MCF 10A (cell line): ENCODE measurements at regions not wholly inside any gene's neighbourhood (a gene's known extent, or its start where the extent isn't known, plus 50 kb on each side); places are given as distances from the start of the nearest gene placed in this dataset.
A peak's percentile ranks its signal among the peaks of the same experiment; 100 is the strongest.

Experiments used
- BruUV-seq: library from RNA; stranded (reverse); fragments of 400-500 nt; replicated peaks from 2 replicates; lab custom pipeline; 2021; lab: Mats Ljungman, UMichigan
- CTCF ChIA-PET: fragments of 300-600 bp; sonication (Branson Sonifier 250); formaldehyde crosslinking; extraction: SDS; loops from one replicate; lab custom pipeline; 2021; ENCODE audit warnings: antibody characterized with exemption, inconsistent platforms; lab: Yijun Ruan, JAX
- POLR2A ChIA-PET: fragments of 300-600, 350-650 bp; sonication (Branson Sonifier 250); formaldehyde crosslinking; extraction: SDS; loops from one replicate; lab custom pipeline; 2020; ENCODE audit warnings: antibody characterized with exemption, inconsistent platforms; lab: Yijun Ruan, JAX
- DNase-seq: peaks from one replicate; pipeline ENCODE4 v3.0.0-alpha.2; 2018; ENCODE audit not compliant: unreplicated experiment
- H3K27ac Mint-ChIP-seq: one replicate; pipeline ENCODE4 v1.8.0; 2022; ENCODE audit warnings: mild to moderate bottlenecking, low read depth, mixed read lengths; ENCODE audit not compliant: unreplicated experiment
- H3K27me3 Mint-ChIP-seq: one replicate; pipeline ENCODE4 v1.8.0; 2022; ENCODE audit warnings: mixed read lengths; ENCODE audit not compliant: insufficient read depth, unreplicated experiment
- H3K36me3 Mint-ChIP-seq: one replicate; pipeline ENCODE4 v1.8.0; 2022; ENCODE audit warnings: mild to moderate bottlenecking, moderate library complexity, mixed read lengths; ENCODE audit not compliant: insufficient read depth, unreplicated experiment
- H3K4me1 Mint-ChIP-seq: one replicate; pipeline ENCODE4 v1.8.0; 2022; ENCODE audit warnings: mixed read lengths; ENCODE audit not compliant: insufficient read depth, unreplicated experiment
- H3K4me3 Mint-ChIP-seq: one replicate; pipeline ENCODE4 v1.8.0; 2022; ENCODE audit warnings: mild to moderate bottlenecking, moderate library complexity, mixed read lengths; ENCODE audit not compliant: unreplicated experiment
- H3K9me3 Mint-ChIP-seq: one replicate; pipeline ENCODE4 v1.8.0; 2022; ENCODE audit warnings: mixed read lengths; ENCODE audit not compliant: unreplicated experiment
- CTCF ChIP-seq: fragments of 200-600 bp; IDR thresholded peaks from one replicate; pipeline ENCODE4 v1.8.0; 2022; ENCODE audit warnings: antibody characterized with exemption, mild to moderate bottlenecking; ENCODE audit not compliant: unreplicated experiment
- intact Hi-C: fragments of 100-400 bp; cut with micrococcal nuclease; formaldehyde crosslinking; loops from 2 replicates; pipeline ENCODE4 v1.14.1; 2022

GRCh38 chr9:78130004-78130403, 98.4 kb upstream of the GNAQ start:
- POLR2A ChIA-PET = interaction anchor here (0.6 kb wide), 1 partner anchor 149 kb away, joined by 4 read pairs; no protein-coding TSS in a partner anchor
- DNase-seq = peak; percentile 43
- Mint-ChIP-seq H3K27me3 (no peaks in the 10 kb centered on the region), H3K36me3 (no peaks in the 10 kb centered on the region), H3K4me1 (peaks cover 9% of the 10 kb centered on the region), H3K9me3 (no peaks in the 10 kb centered on the region), H3K4me3 (no peak overlapping the region), H3K27ac (no peak overlapping the region)
- TF ChIP-seq CTCF = no peak
- intact Hi-C loops = no loop called here
- no TSS peak for BruUV-seq
- CTCF ChIA-PET = interaction anchor here (0.7 to 1.1 kb wide), 2 partner anchors 85 to 109 kb away, joined by 3 to 7 read pairs; no protein-coding TSS in a partner anchor

GRCh38 chr9:78127279-78128225, 95.9 kb upstream of the GNAQ start:
- H3K4me1 Mint-ChIP-seq = peaks cover 12% of the 10 kb centered on the region
- no peak for TF ChIP-seq CTCF

GRCh38 chr9:78123808-78124207, 92.2 kb upstream of the GNAQ start:
- intact Hi-C loops = loop anchor here (5.0 kb wide), 2 partner anchors 282 to 372 kb away; no protein-coding TSS in a partner anchor
- Mint-ChIP-seq H3K4me3 (no peak overlapping the region), H3K27ac (no peak overlapping the region), H3K36me3 (no peaks in the 10 kb centered on the region), H3K27me3 (no peaks in the 10 kb centered on the region), H3K9me3 (peaks cover 6% of the 10 kb centered on the region), H3K4me1 (peaks cover 30% of the 10 kb centered on the region)
- POLR2A ChIA-PET = interaction anchor here (1.0 kb wide), 1 partner anchor 91 kb away, joined by 3 read pairs; no protein-coding TSS in a partner anchor
- BruUV-seq = no TSS peak
- no peak for DNase-seq
- no peak for TF ChIP-seq CTCF
- CTCF ChIA-PET = interaction anchor here (0.6 to 5.9 kb wide), 4 partner anchors 42 to 147 kb away, joined by 3 to 46 read pairs (median 17); no protein-coding TSS in a partner anchor

More at GRCh38 chr9:78127279-78128225, 95.9 kb upstream of the GNAQ start:
- ChIA-PET POLR2A (interaction anchor here (0.6 kb wide), 1 partner anchor 31 kb away, joined by 3 read pairs; no protein-coding TSS in a partner anchor), CTCF (interaction anchor here (0.5 kb wide), 2 partner anchors 564 to 669 kb away, joined by 3 read pairs; no protein-coding TSS in a partner anchor)
- H3K36me3 Mint-ChIP-seq = no peaks in the 10 kb centered on the region
- H3K4me3 Mint-ChIP-seq = no peak overlapping the region
- DNase-seq = no peak
- H3K9me3 Mint-ChIP-seq = peaks cover 6% of the 10 kb centered on the region
- H3K27ac Mint-ChIP-seq = no peak overlapping the region
- BruUV-seq = no TSS peak
- intact Hi-C loops = no loop called here
- no peaks in the 10 kb centered on the region for H3K27me3 Mint-ChIP-seq

- peaks cover 6% of the 10 kb centered on the region for H3K9me3 Mint-ChIP-seq
- H3K4me1 Mint-ChIP-seq = peaks cover 30% of the 10 kb centered on the region
- ChIA-PET POLR2A (interaction anchor here (0.7 kb wide), 2 partner anchors 71 to 90 kb away, joined by 3 to 4 read pairs; no protein-coding TSS in a partner anchor), CTCF (interaction anchor here (0.7 to 5.9 kb wide), 9 partner anchors 12 to 287 kb away, joined by 3 to 46 read pairs (median 3); no protein-coding TSS in a partner anchor)
- H3K27ac Mint-ChIP-seq = peak overlapping the region; percentile 59
- DNase-seq = peak; percentile 75
- H3K36me3 Mint-ChIP-seq = no peaks in the 10 kb centered on the region
- no TSS peak for BruUV-seq
- no peaks in the 10 kb centered on the region for H3K27me3 Mint-ChIP-seq
- intact Hi-C loops = loop anchor here (5.0 kb wide), 2 partner anchors 280 to 370 kb away; no protein-coding TSS in a partner anchor
- no peak for TF ChIP-seq CTCF
- H3K4me3 Mint-ChIP-seq = no peak overlapping the region
Measured at GRCh38 chr9:78122631-78123030, 91.0 kb upstream of the GNAQ start.
